Esophagus muscularis mucosa (tissue), 4 donors: ENCODE measurements at regions not wholly inside any gene's neighbourhood (a gene's known extent, or its start where the extent isn't known, plus 50 kb on each side); places are given as distances from the start of the nearest gene placed in this dataset.

Experiments used
- DNase-seq: peaks from one replicate; pipeline ENCODE4 v3.0.0-alpha.2; 2017; ENCODE audit errors: extremely low spot score
- H3K27ac ChIP-seq, 4 donors: fragments of 200-600 bp; sonication (generic); replicated peaks in 1 of 4; 1 replicate in 3 of 4; 2 replicates in 1 of 4; pipeline ENCODE4 v1.5.1; 2016 to 2019; ENCODE audit warnings: mild to moderate bottlenecking in 1 of 4
- H3K27me3 ChIP-seq, 4 donors: fragments of 200-600 bp; sonication (generic); one replicate each; pipeline versions ENCODE4 v1.5.1 to v1.6.0; 2016 to 2019
- H3K36me3 ChIP-seq, 4 donors: fragments of 200-600 bp; sonication (generic); one replicate each; pipeline ENCODE4 v1.5.1; 2016 to 2019
- H3K4me1 ChIP-seq, 4 donors: fragments of 200-600 bp; sonication (generic); one replicate each; pipeline ENCODE4 v1.5.1; 2016 to 2019
- H3K4me3 ChIP-seq, 4 donors: fragments of 200-600 bp; sonication (generic); 1 replicate in 2 of 4; 2 replicates in 2 of 4; pipeline ENCODE4 v1.5.1; 2016 to 2019; ENCODE audit warnings: mild to moderate bottlenecking in 4 of 4, moderate library complexity in 1 of 4
- H3K9me3 ChIP-seq, 4 donors: fragments of 200-600 bp; sonication (generic); 1 replicate in 3 of 4; 2 replicates in 1 of 4; pipeline ENCODE4 v1.5.1; 2016 to 2019
- EP300 ChIP-seq: sonication (generic); formaldehyde crosslinking; IDR thresholded peaks from one replicate; pipeline ENCODE4 v1.6.1; 2017; ENCODE audit warnings: antibody characterized with exemption
- POLR2A ChIP-seq: fragments of 450-650 bp; IDR thresholded peaks from one replicate; pipeline ENCODE4 v1.6.1; 2017; ENCODE audit warnings: antibody characterized with exemption, moderate library complexity, mild to moderate bottlenecking, low read depth
- POLR2AphosphoS5 ChIP-seq, 2 donors: sonication (generic); formaldehyde crosslinking; IDR thresholded peaks; one replicate each; pipeline ENCODE4 v1.6.1; 2017; ENCODE audit warnings: antibody characterized with exemption in 2 of 2
- WGBS: methylation state at CpG from one replicate; pipeline ENCODE4 v1.1.5; 2018; 5-methylcytosine and 5-hydroxymethylcytosine counted together
- intact Hi-C: fragments of 100-400 bp; cut with DNase I; formaldehyde crosslinking; loops from one replicate; pipeline ENCODE4 v1.15.1; 2023
- TF ChIP-seq, protein P1 (sequence below), 3 experiments: fragments of 200-600 bp in 2 of 3; fragments of 450-650 bp in 1 of 3; sonication (generic) in 2 of 3; IDR thresholded peaks; one replicate each; pipeline ENCODE4 v1.5.1; 2017 to 2019; ENCODE audit warnings: antibody characterized with exemption in 3 of 3, mild to moderate bottlenecking in 2 of 3, moderate library complexity in 1 of 3

DNA sequence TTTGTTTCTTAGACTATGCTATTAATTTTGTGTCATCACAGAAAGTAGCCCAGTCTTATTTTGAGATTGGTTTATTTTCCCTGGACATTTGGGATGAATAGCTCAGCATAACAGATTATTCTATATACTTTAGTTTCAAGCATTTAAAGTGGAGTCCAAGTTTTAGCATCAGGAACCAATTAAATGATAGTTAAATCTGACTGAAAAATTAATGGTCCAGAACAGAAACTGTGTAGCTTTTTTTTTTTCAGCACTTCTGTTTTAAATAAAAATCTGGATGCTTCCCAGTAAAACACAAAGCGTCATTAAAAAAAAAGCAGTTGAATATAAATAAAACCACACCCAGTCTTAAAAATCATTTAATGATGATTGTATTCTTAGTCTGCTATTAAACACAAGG, 59.4 kb upstream of the PITX2 start:
- WGBS, result 44% methylated on average over 1 of the region's 1 CpG
- Histone ChIP-seq H3K4me3 (no peak overlapping the region), H3K27me3 (no peaks in the 10 kb centered on the region), H3K36me3 (no peaks in the 10 kb centered on the region), H3K9me3 (no peaks in the 10 kb centered on the region), H3K27ac (no peak overlapping the region), H3K4me1 (no peaks in the 10 kb centered on the region)
- no peak for TF ChIP-seq POLR2AphosphoS5 (IDR thresholded peaks at IDR 0.05)
- no peak for TF ChIP-seq POLR2A
- no peak for TF ChIP-seq EP300
- TF ChIP-seq, protein P1, sequence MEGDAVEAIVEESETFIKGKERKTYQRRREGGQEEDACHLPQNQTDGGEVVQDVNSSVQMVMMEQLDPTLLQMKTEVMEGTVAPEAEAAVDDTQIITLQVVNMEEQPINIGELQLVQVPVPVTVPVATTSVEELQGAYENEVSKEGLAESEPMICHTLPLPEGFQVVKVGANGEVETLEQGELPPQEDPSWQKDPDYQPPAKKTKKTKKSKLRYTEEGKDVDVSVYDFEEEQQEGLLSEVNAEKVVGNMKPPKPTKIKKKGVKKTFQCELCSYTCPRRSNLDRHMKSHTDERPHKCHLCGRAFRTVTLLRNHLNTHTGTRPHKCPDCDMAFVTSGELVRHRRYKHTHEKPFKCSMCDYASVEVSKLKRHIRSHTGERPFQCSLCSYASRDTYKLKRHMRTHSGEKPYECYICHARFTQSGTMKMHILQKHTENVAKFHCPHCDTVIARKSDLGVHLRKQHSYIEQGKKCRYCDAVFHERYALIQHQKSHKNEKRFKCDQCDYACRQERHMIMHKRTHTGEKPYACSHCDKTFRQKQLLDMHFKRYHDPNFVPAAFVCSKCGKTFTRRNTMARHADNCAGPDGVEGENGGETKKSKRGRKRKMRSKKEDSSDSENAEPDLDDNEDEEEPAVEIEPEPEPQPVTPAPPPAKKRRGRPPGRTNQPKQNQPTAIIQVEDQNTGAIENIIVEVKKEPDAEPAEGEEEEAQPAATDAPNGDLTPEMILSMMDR (IDR thresholded peaks at IDR 0.05), result no peak
- intact Hi-C loops, result no loop called here
- no peak for DNase-seq

DNA sequence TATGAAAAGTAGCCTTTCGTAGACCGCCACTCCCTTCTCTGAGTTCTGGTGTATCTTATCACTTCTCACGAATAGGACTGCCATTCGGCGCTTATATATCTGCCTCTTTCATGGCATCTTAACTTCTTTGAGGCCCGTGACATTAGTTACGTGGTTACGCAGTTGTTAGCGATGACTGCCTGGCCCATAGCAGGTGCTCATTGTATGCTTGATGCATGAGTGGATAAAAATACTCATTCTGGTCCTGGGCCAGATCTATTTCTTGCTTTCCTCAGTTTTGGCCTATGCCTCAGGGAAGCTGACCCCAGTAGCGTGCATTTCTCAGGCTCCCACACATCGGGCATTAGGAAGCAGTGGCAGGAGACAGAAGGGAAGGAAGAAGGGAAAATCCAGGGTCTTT, 60.7 kb upstream of the PITX2 start:
- TF ChIP-seq, protein P1 (IDR thresholded peaks at IDR 0.05), result no peak
- TF ChIP-seq EP300 (no peak), POLR2A (no peak), POLR2AphosphoS5 (IDR thresholded peaks at IDR 0.05) (no peak)
- H3K36me3 ChIP-seq, result no peaks in the 10 kb centered on the region
- no peak for DNase-seq
- H3K4me3 ChIP-seq, result no peak overlapping the region
- no peak overlapping the region for H3K27ac ChIP-seq
- H3K27me3 ChIP-seq, result no peaks in the 10 kb centered on the region
- H3K4me1 ChIP-seq, result no peaks in the 10 kb centered on the region
- 88% methylated on average over 11 of the region's 11 CpGs for WGBS
- intact Hi-C loops, result no loop called here
- no peaks in the 10 kb centered on the region for H3K9me3 ChIP-seq

DNA sequence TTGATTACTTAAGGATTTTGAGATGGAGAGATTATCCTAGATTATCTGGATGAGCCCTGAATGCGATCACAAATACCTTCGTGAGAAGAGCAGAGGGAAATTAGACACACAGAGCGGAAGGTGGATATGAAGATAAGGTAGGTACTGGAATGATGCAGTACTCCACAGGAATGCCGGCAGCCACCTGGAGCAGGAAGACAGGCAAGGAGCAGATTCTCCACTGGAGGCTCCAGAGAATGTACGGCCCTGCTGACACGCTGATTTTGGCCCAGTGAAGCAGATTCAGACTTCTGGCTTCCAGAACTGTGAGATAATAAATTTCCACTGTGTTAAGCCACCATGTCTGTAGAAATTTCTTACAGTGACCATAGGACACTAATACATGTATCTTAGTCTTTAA, 79.4 kb upstream of the PITX2 start:
- Histone ChIP-seq H3K27ac (no peak overlapping the region), H3K36me3 (no peaks in the 10 kb centered on the region), H3K27me3 (no peaks in the 10 kb centered on the region), H3K4me1 (no peaks in the 10 kb centered on the region), H3K9me3 (peaks cover 0 to 4% (median 0%) of the 10 kb centered on the region in 4 donors), H3K4me3 (no peak overlapping the region)
- intact Hi-C loops, result no loop called here
- TF ChIP-seq, protein P1 (IDR thresholded peaks at IDR 0.05), result no peak
- no peak for TF ChIP-seq POLR2AphosphoS5 (IDR thresholded peaks at IDR 0.05)
- TF ChIP-seq POLR2A, result no peak
- TF ChIP-seq EP300, result no peak
- no peak for DNase-seq
- 88% methylated on average over 6 of the region's 6 CpGs for WGBS

DNA sequence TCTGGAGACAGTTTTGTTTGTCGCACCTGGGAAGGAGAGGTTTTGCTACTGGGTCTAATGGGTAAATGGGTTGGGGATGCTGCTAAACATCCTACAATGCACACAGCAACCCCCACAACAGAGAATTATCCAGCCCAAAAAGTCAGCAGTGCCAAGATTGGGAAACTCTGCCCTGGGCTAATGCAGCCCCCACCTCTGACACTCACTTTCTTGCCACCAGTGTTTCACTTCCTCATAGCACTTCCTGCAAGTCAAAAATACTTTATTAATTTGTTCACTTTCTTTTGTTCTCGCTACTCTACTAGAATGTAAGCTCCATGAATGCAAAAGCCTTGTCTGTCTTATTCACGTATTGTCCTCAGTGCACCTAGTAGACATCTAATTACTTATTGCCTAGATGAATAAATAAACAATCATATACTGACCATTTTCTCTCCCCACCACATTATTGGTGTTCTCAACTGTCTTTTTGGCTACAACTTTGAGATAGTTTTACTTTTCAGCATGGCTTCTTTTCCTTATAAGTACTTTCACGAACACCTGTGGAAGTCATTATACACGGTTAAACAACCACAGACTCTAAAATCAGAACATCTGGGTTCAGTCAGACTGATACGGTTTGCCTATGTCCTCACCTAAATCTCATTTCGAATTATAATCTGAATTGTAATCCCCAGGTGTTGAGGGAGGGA, 82.0 kb upstream of the PITX2 start:
- H3K9me3 ChIP-seq, result no peaks in the 10 kb centered on the region
- H3K4me3 ChIP-seq, result no peak overlapping the region
- TF ChIP-seq POLR2A (no peak), EP300 (no peak), POLR2AphosphoS5 (IDR thresholded peaks at IDR 0.05) (no peak)
- TF ChIP-seq, protein P1 (IDR thresholded peaks at IDR 0.05), result no peak
- 59% methylated on average over 7 of the region's 7 CpGs for WGBS
- no peaks in the 10 kb centered on the region for H3K36me3 ChIP-seq
- no peak overlapping the region for H3K27ac ChIP-seq
- H3K27me3 ChIP-seq, result no peaks in the 10 kb centered on the region
- no peak for DNase-seq
- H3K4me1 ChIP-seq, result no peaks in the 10 kb centered on the region
- intact Hi-C loops, result no loop called here

DNA sequence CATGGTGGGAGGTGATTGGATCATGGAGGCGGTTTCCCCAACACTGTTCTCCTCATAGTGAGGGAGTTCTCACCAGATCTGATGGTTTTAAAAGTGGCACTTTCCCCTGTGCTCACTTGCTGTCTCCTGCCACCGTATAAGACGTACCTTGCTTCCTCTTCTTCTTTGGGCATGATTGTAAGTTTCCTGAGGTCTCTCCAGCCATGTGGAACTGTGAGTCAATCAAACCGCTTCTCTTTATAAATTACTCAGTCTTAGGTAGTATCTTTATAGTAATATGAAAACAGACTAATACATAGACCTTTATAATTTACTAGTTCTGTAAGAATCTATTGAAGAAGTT, 82.5 kb upstream of the PITX2 start:
- DNase-seq, result no peak
- H3K36me3 ChIP-seq, result no peaks in the 10 kb centered on the region
- intact Hi-C loops, result no loop called here
- no peak overlapping the region for H3K4me3 ChIP-seq
- H3K9me3 ChIP-seq, result no peaks in the 10 kb centered on the region
- H3K27ac ChIP-seq, result no peak overlapping the region
- H3K4me1 ChIP-seq, result no peaks in the 10 kb centered on the region
- H3K27me3 ChIP-seq, result no peaks in the 10 kb centered on the region
- WGBS, result 86% methylated on average over 4 of the region's 4 CpGs
- TF ChIP-seq POLR2AphosphoS5 (IDR thresholded peaks at IDR 0.05), result no peak
- TF ChIP-seq, protein P1 (IDR thresholded peaks at IDR 0.05), result no peak
- TF ChIP-seq POLR2A, result no peak
- TF ChIP-seq EP300, result no peak
